ENCODE measurements at regions not wholly inside any gene's neighbourhood (a gene's known extent, or its start where the extent isn't known, plus 50 kb on each side); places are given as distances from the start of the nearest gene placed in this dataset.

DNA sequence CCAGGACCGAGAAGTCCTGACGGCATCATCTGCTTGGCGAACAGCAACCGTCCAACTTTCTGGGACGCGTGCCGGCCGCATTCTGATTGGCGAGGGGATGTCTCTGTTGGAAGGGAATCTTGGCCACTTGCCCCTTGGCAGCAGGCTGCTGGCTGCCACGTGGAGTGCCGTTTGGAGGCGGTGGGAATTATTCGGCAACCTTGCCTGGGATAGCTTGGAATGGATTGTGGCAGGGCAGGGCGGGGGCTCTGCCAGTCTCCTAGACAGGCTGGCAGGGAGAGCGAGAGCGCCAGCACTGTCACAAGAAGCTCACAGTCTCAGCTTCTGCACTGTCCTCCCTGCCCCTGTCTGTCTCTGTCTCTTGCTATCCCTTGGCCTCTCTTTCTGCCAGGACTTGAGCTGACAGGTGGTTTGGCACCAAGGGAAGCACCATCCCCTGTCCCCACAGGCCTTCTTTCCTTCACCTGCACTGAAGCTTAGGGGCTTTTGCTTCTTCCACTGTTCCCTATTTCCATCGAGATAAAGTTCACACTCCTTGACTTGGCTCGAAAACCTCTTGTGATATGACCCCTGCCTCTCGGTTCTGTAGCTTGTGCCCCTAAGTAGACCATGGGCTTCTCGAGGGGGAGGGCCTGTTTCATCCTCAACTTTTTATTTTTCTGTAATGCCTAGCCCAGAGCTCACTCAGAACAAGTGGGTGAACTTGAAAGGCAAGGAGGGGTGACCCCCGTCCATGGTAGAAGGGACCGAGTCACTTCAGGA is 201.9 kb downstream of the PHETA1 start:
- no peaks in the 10 kb centered on the region for H3K27me3 ChIP-seq (ENCODE audit: insufficient read depth, low read length)
- H4K20me1 ChIP-seq (ENCODE audit: insufficient read depth, low read length) = no peaks in the 10 kb centered on the region
- H3K4me2 ChIP-seq (ENCODE audit: insufficient read depth, low read length) = no peak overlapping the region
- TF ChIP-seq, protein P1, sequence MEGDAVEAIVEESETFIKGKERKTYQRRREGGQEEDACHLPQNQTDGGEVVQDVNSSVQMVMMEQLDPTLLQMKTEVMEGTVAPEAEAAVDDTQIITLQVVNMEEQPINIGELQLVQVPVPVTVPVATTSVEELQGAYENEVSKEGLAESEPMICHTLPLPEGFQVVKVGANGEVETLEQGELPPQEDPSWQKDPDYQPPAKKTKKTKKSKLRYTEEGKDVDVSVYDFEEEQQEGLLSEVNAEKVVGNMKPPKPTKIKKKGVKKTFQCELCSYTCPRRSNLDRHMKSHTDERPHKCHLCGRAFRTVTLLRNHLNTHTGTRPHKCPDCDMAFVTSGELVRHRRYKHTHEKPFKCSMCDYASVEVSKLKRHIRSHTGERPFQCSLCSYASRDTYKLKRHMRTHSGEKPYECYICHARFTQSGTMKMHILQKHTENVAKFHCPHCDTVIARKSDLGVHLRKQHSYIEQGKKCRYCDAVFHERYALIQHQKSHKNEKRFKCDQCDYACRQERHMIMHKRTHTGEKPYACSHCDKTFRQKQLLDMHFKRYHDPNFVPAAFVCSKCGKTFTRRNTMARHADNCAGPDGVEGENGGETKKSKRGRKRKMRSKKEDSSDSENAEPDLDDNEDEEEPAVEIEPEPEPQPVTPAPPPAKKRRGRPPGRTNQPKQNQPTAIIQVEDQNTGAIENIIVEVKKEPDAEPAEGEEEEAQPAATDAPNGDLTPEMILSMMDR (IDR thresholded peaks at IDR 0.05; ENCODE audit: extremely low read depth, low read depth, low read length) = no peak
- H3K4me1 ChIP-seq (ENCODE audit: insufficient read depth, low read length) = no peaks in the 10 kb centered on the region
- no peaks in the 10 kb centered on the region for H3K79me2 ChIP-seq (ENCODE audit: insufficient read depth, low read length)
- no peak for DNase-seq (ENCODE audit: insufficient read length, low spot score, missing footprints)
- no peak overlapping the region for H2AFZ ChIP-seq (ENCODE audit: low read length)
- H3K9me3 ChIP-seq (ENCODE audit: low read depth, low read length) = no peaks in the 10 kb centered on the region
- no peak overlapping the region for H3K27ac ChIP-seq (ENCODE audit: low read depth, low read length)
- no peak overlapping the region for H3K4me3 ChIP-seq (ENCODE audit: insufficient read depth, low read length)
- no peaks in the 10 kb centered on the region for H3K36me3 ChIP-seq (ENCODE audit: insufficient read depth, low read length)

GRCh38 chr12:111164833-111165525 is 203.9 kb downstream of the PHETA1 start:
- DNase-seq (ENCODE audit: insufficient read length, low spot score, missing footprints) = no peak
- TF ChIP-seq, protein P1 (IDR thresholded peaks at IDR 0.05; ENCODE audit: extremely low read depth, low read depth, low read length) = no peak

DNA sequence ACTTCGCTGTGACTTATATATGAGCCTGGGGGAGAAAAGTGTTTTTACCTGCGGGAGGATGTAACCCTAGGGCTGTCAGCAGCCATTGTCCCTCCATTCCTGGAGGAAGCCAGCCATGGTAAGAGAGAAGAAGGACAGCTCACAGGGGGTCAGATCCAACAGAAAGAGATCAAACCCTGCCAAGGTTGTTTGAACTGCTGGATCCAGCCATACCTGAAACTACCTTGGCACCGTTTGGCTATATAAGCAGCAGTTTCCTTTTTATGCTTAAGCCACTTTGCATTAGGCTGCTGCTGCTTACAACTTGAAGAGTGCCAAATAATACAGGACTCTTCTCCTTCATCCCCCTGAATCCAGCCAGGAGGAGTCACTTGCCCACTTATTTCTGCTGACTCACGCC is 205.5 kb downstream of the PHETA1 start:
- Histone ChIP-seq H4K20me1 (ENCODE audit: insufficient read depth, low read length) (no peaks in the 10 kb centered on the region), H3K27ac (ENCODE audit: low read depth, low read length) (no peak overlapping the region), H3K4me1 (ENCODE audit: insufficient read depth, low read length) (no peaks in the 10 kb centered on the region), H3K27me3 (ENCODE audit: insufficient read depth, low read length) (peaks cover 10% of the 10 kb centered on the region), H3K9me3 (ENCODE audit: low read depth, low read length) (no peaks in the 10 kb centered on the region), H3K36me3 (ENCODE audit: insufficient read depth, low read length) (no peaks in the 10 kb centered on the region), H3K4me2 (ENCODE audit: insufficient read depth, low read length) (no peak overlapping the region), H3K79me2 (ENCODE audit: insufficient read depth, low read length) (no peaks in the 10 kb centered on the region), H2AFZ (ENCODE audit: low read length) (no peak overlapping the region), H3K4me3 (ENCODE audit: insufficient read depth, low read length) (no peak overlapping the region)
- TF ChIP-seq, protein P1 (IDR thresholded peaks at IDR 0.05; ENCODE audit: extremely low read depth, low read depth, low read length) = no peak
- DNase-seq (ENCODE audit: insufficient read length, low spot score, missing footprints) = no peak

More at GRCh38 chr12:111164833-111165525, 203.9 kb downstream of the PHETA1 start:
- Histone ChIP-seq H3K4me3 (ENCODE audit: insufficient read depth, low read length) (no peak overlapping the region), H3K27ac (ENCODE audit: low read depth, low read length) (no peak overlapping the region), H2AFZ (ENCODE audit: low read length) (no peak overlapping the region), H3K9me3 (ENCODE audit: low read depth, low read length) (no peaks in the 10 kb centered on the region), H4K20me1 (ENCODE audit: insufficient read depth, low read length) (no peaks in the 10 kb centered on the region), H3K27me3 (ENCODE audit: insufficient read depth, low read length) (peaks cover 10% of the 10 kb centered on the region), H3K4me2 (ENCODE audit: insufficient read depth, low read length) (no peak overlapping the region), H3K36me3 (ENCODE audit: insufficient read depth, low read length) (no peaks in the 10 kb centered on the region), H3K4me1 (ENCODE audit: insufficient read depth, low read length) (no peaks in the 10 kb centered on the region), H3K79me2 (ENCODE audit: insufficient read depth, low read length) (no peaks in the 10 kb centered on the region)

DNA sequence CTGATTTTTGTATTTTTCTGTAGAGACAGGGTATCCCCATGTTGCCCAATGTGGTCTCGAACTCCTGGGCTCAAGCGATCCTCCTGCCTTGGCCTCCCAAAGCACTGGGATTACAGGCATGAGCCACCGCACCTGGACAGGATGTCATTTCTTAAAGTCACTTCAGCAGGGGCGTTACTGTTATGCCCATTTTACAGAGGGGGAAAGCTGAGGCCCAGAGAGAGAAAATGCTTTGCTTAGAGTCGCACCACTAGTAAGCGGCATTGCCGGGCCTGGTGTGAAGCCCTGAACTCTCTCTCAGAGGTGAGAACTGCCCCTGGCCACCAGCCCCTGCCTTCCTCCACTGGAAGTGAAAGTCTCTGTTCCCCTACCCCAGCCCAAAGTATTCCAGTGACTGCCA is 207.0 kb downstream of the PHETA1 start:
- Histone ChIP-seq H2AFZ (ENCODE audit: low read length) (no peak overlapping the region), H3K27ac (ENCODE audit: low read depth, low read length) (no peak overlapping the region), H3K9me3 (ENCODE audit: low read depth, low read length) (no peaks in the 10 kb centered on the region), H3K36me3 (ENCODE audit: insufficient read depth, low read length) (no peaks in the 10 kb centered on the region), H3K4me2 (ENCODE audit: insufficient read depth, low read length) (no peak overlapping the region), H3K79me2 (ENCODE audit: insufficient read depth, low read length) (no peaks in the 10 kb centered on the region), H3K4me1 (ENCODE audit: insufficient read depth, low read length) (no peaks in the 10 kb centered on the region), H3K27me3 (ENCODE audit: insufficient read depth, low read length) (peaks cover 10% of the 10 kb centered on the region), H4K20me1 (ENCODE audit: insufficient read depth, low read length) (no peaks in the 10 kb centered on the region), H3K4me3 (ENCODE audit: insufficient read depth, low read length) (no peak overlapping the region)
- DNase-seq (ENCODE audit: insufficient read length, low spot score, missing footprints) = no peak
- TF ChIP-seq, protein P1 (IDR thresholded peaks at IDR 0.05; ENCODE audit: extremely low read depth, low read depth, low read length) = no peak
